K562 (cell line): ENCODE measurements at regions not wholly inside any gene's neighbourhood (a gene's known extent, or its start where the extent isn't known, plus 50 kb on each side); places are given as distances from the start of the nearest gene placed in this dataset.

ENCODE experiments used
- ATAC-seq: fragments of 200-7000 bp; cut with Tn5 transposase; 3 replicates; pipeline ENCODE4 v1.9.1; 2020; ENCODE audit warnings: moderate library complexity
- BruUV-seq: library from RNA; stranded (reverse); fragments of 400-500 nt; replicated peaks from 2 replicates; lab custom pipeline; 2021; lab: Mats Ljungman, UMichigan
- CTCF ChIA-PET: fragments of 300-600 bp; formaldehyde crosslinking; extraction: SDS; loops from one replicate; lab custom pipeline; 2021; ENCODE audit warnings: low intra/inter-chr PET ratio; lab: Yijun Ruan, JAX
- POLR2A ChIA-PET: fragments of 300-600, 350-650 bp; sonication (Branson Sonifier 250); formaldehyde crosslinking; extraction: SDS; loops from one replicate; lab custom pipeline; 2021; ENCODE audit warnings: antibody characterized with exemption, inconsistent platforms; lab: Yijun Ruan, JAX
- DNase-seq, 4 experiments: peaks; one replicate each; pipeline versions ENCODE4 v3.0.0 to v3.0.0-alpha.2; 2011 to 2018; ENCODE audit warnings: low spot score in 3 of 4, mixed read lengths in 3 of 4; ENCODE audit errors: extremely low read depth in 1 of 4
- FAIRE-seq: peaks from 2 replicates; lab custom pipeline; 2011; peaks lifted over from hg19 to GRCh38; lab: Jason Lieb, UNC
- H2AFZ ChIP-seq: 2 replicates; pipeline ENCODE4 v1.6.0; 2011; ENCODE audit warnings: low read depth, low read length, control low read depth, inconsistent platforms
- H3K27ac ChIP-seq: fragments of 200-600 bp; 3 replicates; pipeline ENCODE4 v1.8.0; 2011; ENCODE audit warnings: low read depth, mild to moderate bottlenecking, control low read depth, inconsistent platforms, low read length, moderate library complexity, mixed read lengths; ENCODE audit errors: extremely low read depth
- H3K27me3 ChIP-seq, 2 experiments: fragments of 300-600 bp in 1 of 2; 2 replicates in 1 of 2; 3 replicates in 1 of 2; pipeline versions ENCODE4 v1.6.0 to v1.8.0; 2011; ENCODE audit warnings: inconsistent platforms in 2 of 2, low read length in 2 of 2, mild to moderate bottlenecking in 1 of 2, mixed read lengths in 1 of 2, moderate library complexity in 1 of 2; ENCODE audit not compliant: control insufficient read depth in 2 of 2, insufficient read depth in 2 of 2
- H3K36me3 ChIP-seq: fragments of 300-600 bp; 3 replicates; pipeline ENCODE4 v1.8.0; 2011; ENCODE audit warnings: mild to moderate bottlenecking, low read length, inconsistent platforms; ENCODE audit not compliant: control insufficient read depth, insufficient read depth
- H3K4me1 ChIP-seq, 2 experiments: fragments of 200-600 bp in 1 of 2; replicated peaks in 1 of 2; 2 replicates in 1 of 2; 3 replicates in 1 of 2; pipeline versions ENCODE4 v1.5.1 to v1.8.0; 2011; ENCODE audit warnings: inconsistent platforms in 2 of 2, low read length in 2 of 2, mild to moderate bottlenecking in 1 of 2, mixed read lengths in 1 of 2, moderate library complexity in 1 of 2; ENCODE audit not compliant: control insufficient read depth in 2 of 2, insufficient read depth in 2 of 2
- H3K4me2 ChIP-seq: 2 replicates; pipeline ENCODE4 v1.6.1; 2011; ENCODE audit warnings: low read length, control low read depth, inconsistent platforms, mixed read lengths; ENCODE audit not compliant: insufficient read depth
- H3K4me3 ChIP-seq: fragments of 200-600 bp; sonication (generic), shearing (Covaris generic); 2 replicates; pipeline ENCODE4 v1.5.1; 2016; ENCODE audit warnings: control low read depth, inconsistent platforms
- H3K79me2 ChIP-seq: fragments of 200-600 bp; 3 replicates; pipeline ENCODE4 v1.8.0; 2011; ENCODE audit warnings: low read length, inconsistent platforms; ENCODE audit not compliant: control insufficient read depth, insufficient read depth
- H3K9ac ChIP-seq, 2 experiments: 2 replicates each; pipeline versions ENCODE4 v1.6.0 to v1.6.1; 2011; ENCODE audit warnings: low read depth in 2 of 2, low read length in 2 of 2, control low read depth in 1 of 2, inconsistent platforms in 1 of 2, mild to moderate bottlenecking in 1 of 2, mixed read lengths in 1 of 2; ENCODE audit not compliant: insufficient read depth in 1 of 2
- H3K9me1 ChIP-seq: one replicate; pipeline ENCODE4 v1.6.0; 2011; ENCODE audit warnings: inconsistent platforms, mild to moderate bottlenecking, low read length, moderate library complexity; ENCODE audit not compliant: control insufficient read depth, insufficient read depth
- H3K9me3 ChIP-seq: replicated peaks from 2 replicates; pipeline ENCODE4 v1.5.1; 2011; ENCODE audit warnings: low read depth, low read length, inconsistent platforms; ENCODE audit not compliant: control insufficient read depth, insufficient read depth
- H4K20me1 ChIP-seq: replicated peaks from 2 replicates; pipeline ENCODE4 v1.6.1; 2011; ENCODE audit warnings: low read length, inconsistent platforms, mixed read lengths; ENCODE audit not compliant: control insufficient read depth, insufficient read depth
- HIVEP1 ChIP-seq: fragments of 250-450 bp; sonication (Bioruptor Pico); IDR thresholded peaks from 2 replicates; pipeline ENCODE4 v1.4.0; 2020; ENCODE audit warnings: mild to moderate bottlenecking
- KHSRP ChIP-seq: fragments of 450-650 bp; IDR thresholded peaks from 2 replicates; pipeline ENCODE4 v1.6.1; 2017
- MAFG ChIP-seq: fragments of 450-650 bp; conservative IDR thresholded peaks from 2 replicates; pipeline ENCODE4 v1.6.1; 2016; ENCODE audit warnings: missing genetic modification characterization, missing compliant biosample characterization
- RAD21 ChIP-seq, 2 experiments: fragments of 250-450 bp in 1 of 2; fragments of 450-650 bp in 1 of 2; sonication (Bioruptor Pico) in 1 of 2; formaldehyde crosslinking in 1 of 2; IDR thresholded peaks in 1 of 2; conservative IDR thresholded peaks in 1 of 2; 2 replicates each; pipeline versions ENCODE4 v1.4.0 to v1.8.0; 2020 to 2022; ENCODE audit warnings: mild to moderate bottlenecking in 2 of 2, moderate library complexity in 1 of 2
- RBM15 ChIP-seq: fragments of 200-400 bp; formaldehyde crosslinking; IDR thresholded peaks from 2 replicates; pipeline ENCODE4 v1.6.1; 2018; ENCODE audit warnings: mild to moderate bottlenecking, low read length, moderate library complexity; ENCODE audit not compliant: insufficient read depth
- WGBS: fragments of 100-300 bp; shearing (Covaris generic); methylation state at CpG from one replicate; pipeline ENCODE4 v1.1.6; 2016; ENCODE audit warnings: low coverage, mixed read lengths; ENCODE audit not compliant: insufficient coverage; ENCODE audit errors: missing lambda C conversion rate; 5-methylcytosine and 5-hydroxymethylcytosine counted together
- in situ Hi-C: fragments of 300-500 bp; cut with MboI; formaldehyde crosslinking; loops from 4 replicates; pipeline ENCODE4 v1.15.0; 2018; ENCODE audit warnings: inconsistent platforms, mixed read lengths
- intact Hi-C: fragments of 100-400 bp; cut with micrococcal nuclease; formaldehyde crosslinking; loops from 2 replicates; pipeline ENCODE4 v1.14.2; 2022
- TF ChIP-seq, protein P1 (sequence below): sonication (generic); formaldehyde crosslinking; IDR thresholded peaks from 2 replicates; pipeline ENCODE4 v1.8.1; 2023; ENCODE audit warnings: mild to moderate bottlenecking, missing genetic modification reagents
- TF ChIP-seq, protein P2 (sequence below): fragments of 450-650 bp; formaldehyde crosslinking; IDR thresholded peaks from 2 replicates; pipeline ENCODE4 v1.4.0; 2020; ENCODE audit warnings: mild to moderate bottlenecking, moderate library complexity

DNA sequence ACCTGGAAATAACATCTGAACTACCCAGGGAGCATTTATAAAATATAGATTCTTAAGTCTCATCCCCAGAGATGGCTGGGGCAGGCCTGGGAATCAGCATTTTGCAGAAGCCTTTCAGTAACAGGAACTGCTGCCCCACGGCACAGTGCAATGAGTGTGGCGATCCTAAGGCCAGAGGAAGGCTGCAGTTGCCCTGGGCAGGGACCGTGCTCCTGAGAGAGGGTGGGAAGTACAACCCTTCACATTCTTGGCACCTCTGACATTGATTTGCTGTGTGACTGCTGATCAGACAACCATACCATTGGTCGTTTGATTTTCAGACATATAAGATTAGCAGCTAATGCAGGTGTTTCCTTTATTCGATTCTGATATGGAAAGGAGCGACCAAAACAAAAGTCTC is 233.6 kb downstream of the STIM2 start (continued):
- no peak for TF ChIP-seq KHSRP
- no peak for TF ChIP-seq HIVEP1 (CRISPR knock-in tag)

DNA sequence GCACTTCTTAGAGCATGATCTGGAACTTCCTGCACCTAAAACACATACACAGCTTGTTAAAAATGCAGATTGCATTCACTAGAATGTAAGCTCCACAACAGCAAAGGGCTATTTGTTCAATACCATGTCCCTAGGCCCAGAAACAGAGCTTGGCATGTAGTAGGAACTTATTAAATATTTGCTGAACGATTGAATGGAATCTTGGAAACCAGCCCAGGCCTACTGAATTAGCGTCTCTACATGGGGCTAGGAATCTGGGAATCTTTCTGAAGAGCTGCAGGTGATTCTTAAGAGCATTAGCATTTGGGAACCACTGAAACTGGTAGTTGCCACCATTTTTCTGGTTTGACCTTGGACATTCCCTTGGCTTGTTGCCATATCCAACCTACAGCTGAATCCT is 234.1 kb downstream of the STIM2 start:
- POLR2A ChIA-PET, result no interaction called here

DNA sequence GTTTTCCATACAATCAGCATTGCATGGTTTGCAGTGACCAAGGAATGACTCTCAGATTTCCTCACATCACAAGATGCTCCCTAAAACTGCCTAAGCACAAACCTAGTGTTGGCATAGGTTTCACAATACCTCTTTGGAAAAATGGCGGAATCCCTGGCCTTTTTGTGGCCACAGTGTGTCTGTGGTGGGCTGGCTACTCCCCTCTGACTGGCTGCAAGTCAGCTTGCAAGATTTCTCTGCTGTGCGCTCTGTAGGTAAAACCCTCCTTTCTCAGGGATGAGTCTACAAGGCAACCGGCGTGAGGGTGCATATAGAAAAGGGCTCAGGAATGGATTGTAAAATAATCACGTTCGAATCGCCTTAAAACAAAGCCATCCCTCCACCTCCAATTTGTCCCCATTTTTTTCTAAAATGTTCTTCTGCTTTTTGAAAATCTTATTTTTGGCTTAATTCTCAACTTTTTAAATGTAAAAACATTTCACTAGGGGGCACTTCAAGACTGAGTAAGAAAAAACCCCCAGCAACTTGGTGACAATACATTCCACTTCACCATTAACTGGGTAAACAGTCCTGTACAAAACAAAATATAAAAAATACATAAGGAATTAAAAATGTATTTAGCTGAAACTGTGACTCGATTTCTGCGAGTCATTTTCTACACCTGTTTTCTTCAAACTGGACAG is 235.6 kb downstream of the STIM2 start:
- FAIRE-seq, result no peak
- Histone ChIP-seq H3K4me3 (no peak overlapping the region), H3K9me1 (no peaks in the 10 kb centered on the region), H3K4me2 (no peak overlapping the region), H3K9me3 (no peaks in the 10 kb centered on the region), H2AFZ (no peak overlapping the region), H3K4me1 (no peaks in the 10 kb centered on the region; a peak in 1 of 5 replicates), H4K20me1 (no peaks in the 10 kb centered on the region), H3K27me3 (peaks cover 0 to 8% of the 10 kb centered on the region in 2 experiments; a peak in 2 of 5 replicates), H3K27ac (no peak overlapping the region), H3K79me2 (no peaks in the 10 kb centered on the region), H3K36me3 (no peaks in the 10 kb centered on the region), H3K9ac (no peak overlapping the region)
- ATAC-seq, result no peak
- DNase-seq, result no peak
- intact Hi-C loops, result no loop called here
- in situ Hi-C loops, result no loop called here
- BruUV-seq, result no TSS peak
- ChIA-PET CTCF (no interaction called here), POLR2A (no interaction called here)
- 1% methylated on average over 9 of the region's 9 CpGs for WGBS
- TF ChIP-seq, protein P1, sequence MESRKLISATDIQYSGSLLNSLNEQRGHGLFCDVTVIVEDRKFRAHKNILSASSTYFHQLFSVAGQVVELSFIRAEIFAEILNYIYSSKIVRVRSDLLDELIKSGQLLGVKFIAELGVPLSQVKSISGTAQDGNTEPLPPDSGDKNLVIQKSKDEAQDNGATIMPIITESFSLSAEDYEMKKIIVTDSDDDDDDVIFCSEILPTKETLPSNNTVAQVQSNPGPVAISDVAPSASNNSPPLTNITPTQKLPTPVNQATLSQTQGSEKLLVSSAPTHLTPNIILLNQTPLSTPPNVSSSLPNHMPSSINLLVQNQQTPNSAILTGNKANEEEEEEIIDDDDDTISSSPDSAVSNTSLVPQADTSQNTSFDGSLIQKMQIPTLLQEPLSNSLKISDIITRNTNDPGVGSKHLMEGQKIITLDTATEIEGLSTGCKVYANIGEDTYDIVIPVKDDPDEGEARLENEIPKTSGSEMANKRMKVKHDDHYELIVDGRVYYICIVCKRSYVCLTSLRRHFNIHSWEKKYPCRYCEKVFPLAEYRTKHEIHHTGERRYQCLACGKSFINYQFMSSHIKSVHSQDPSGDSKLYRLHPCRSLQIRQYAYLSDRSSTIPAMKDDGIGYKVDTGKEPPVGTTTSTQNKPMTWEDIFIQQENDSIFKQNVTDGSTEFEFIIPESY (CRISPR knock-in tag), result no peak
- TF ChIP-seq, protein P2, sequence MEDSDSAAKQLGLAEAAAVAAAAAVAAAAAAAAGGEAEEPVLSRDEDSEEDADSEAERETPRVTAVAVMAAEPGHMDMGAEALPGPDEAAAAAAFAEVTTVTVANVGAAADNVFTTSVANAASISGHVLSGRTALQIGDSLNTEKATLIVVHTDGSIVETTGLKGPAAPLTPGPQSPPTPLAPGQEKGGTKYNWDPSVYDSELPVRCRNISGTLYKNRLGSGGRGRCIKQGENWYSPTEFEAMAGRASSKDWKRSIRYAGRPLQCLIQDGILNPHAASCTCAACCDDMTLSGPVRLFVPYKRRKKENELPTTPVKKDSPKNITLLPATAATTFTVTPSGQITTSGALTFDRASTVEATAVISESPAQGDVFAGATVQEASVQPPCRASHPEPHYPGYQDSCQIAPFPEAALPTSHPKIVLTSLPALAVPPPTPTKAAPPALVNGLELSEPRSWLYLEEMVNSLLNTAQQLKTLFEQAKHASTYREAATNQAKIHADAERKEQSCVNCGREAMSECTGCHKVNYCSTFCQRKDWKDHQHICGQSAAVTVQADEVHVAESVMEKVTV (CRISPR knock-in tag), result 0 out of 2 replicates have a peak, but pooled peaks have one; percentile 15
- TF ChIP-seq MAFG (no peak), RAD21 (CRISPR knock-in tag; conservative IDR thresholded peaks at IDR 0.05 in 1 of 2, IDR thresholded peaks at IDR 0.05 in 1 of 2) (peak in 1 of 2 experiments; percentile 35; a peak in 2 of 4 replicates)

More for the DNA sequence above, 234.1 kb downstream of the STIM2 start:
- Histone ChIP-seq H3K4me3 (no peak overlapping the region), H4K20me1 (no peaks in the 10 kb centered on the region), H3K4me1 (no peaks in the 10 kb centered on the region; a peak in 1 of 5 replicates), H2AFZ (no peak overlapping the region), H3K9ac (no peak overlapping the region), H3K36me3 (no peaks in the 10 kb centered on the region), H3K4me2 (no peak overlapping the region), H3K79me2 (no peaks in the 10 kb centered on the region), H3K9me1 (no peaks in the 10 kb centered on the region), H3K9me3 (no peaks in the 10 kb centered on the region), H3K27me3 (peaks cover 3 to 21% of the 10 kb centered on the region in 2 experiments; a peak in 2 of 5 replicates), H3K27ac (no peak overlapping the region)
- intact Hi-C loops (no loop called here), in situ Hi-C loops (no loop called here)
- 0% methylated on average over 2 of the region's 2 CpGs for WGBS
- no TSS peak for BruUV-seq
- no peak for TF ChIP-seq RBM15
- DNase-seq, result no peak
- ATAC-seq, result no peak
- no peak for FAIRE-seq
- CTCF ChIA-PET, result no interaction called here
